ENCODE measurements at regions not wholly inside any gene's neighbourhood (a gene's known extent, or its start where the extent isn't known, plus 50 kb on each side); places are given as distances from the start of the nearest gene placed in this dataset.
"Not testable (repeated sequence)": the region's sequence is repeated elsewhere in the genome, so short reads cannot be mapped to it uniquely, and the experiment has no call there.

- no peak for DNase-seq
Observed at GRCh38 chr3:158882445-158882844, 80.6 kb downstream of the MFSD1 start.

DNA sequence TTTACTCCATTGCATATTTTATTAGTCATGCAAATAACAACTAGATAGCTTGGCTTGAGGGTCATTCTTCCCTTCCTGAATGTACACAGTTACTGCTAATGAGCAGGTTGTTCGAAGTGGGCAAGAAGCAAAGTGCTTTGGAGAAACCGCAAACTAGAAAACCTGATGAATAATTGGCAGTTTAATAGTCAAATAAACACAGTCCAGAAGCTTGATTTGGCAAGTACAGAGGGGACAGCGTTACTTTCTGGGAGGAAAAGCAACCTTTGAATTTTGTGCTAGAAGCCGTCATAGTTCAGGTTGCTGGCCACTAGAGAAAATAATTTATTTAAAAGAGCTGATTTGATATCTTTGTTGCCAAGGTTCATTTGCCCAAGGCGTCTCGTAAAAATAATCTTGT lies 94.9 kb downstream of the MFSD1 start:
- DNase-seq: no peak

DNA sequence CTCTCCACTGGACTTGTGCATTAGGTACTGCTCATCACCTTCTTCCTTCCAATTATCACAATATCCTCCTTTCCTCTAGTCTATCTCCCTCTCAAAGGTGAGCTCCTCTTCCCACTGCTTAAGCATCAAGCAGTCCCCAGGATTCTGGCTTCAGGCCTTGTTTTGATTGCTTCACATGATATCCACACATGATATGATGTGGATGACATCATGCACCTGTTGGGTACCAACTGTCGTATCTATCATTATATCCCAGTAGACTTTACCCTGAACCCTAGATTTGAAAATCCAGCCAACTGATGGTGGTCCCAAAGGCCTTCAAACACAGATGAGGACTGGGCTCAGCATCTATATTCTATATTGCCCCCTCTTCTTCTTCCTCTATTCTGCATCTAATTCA lies 104.9 kb downstream of the MFSD1 start:
- DNase-seq: no peak

GRCh38 chr3:158908187-158908734 lies 106.4 kb downstream of the MFSD1 start:
- DNase-seq: no peak

- DNase-seq: no peak
Observed at GRCh38 chr3:158909870-158910269, 108.0 kb downstream of the MFSD1 start.

- DNase-seq: no peak
Observed at GRCh38 chr3:158911586-158911985, 109.7 kb downstream of the MFSD1 start.

DNA sequence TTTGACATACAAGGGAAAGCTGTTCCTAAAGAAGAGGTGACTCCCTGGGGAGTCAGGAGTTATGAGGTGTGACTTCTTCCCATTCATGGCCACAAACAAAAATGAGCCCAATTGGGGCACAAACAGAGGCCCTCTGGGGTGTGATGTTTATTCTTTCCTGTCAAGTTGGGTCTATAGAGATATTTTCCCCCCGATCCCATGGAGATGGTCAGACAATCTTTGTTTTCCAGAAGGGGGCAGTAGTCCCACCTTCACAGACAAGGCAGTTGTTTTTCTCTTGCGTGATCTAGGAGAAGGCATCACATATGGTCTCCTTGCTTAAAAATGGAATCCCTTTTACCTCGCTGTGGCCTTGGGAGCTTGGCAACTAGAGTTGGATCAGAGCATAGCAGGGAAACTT lies 110.3 kb downstream of the MFSD1 start:
- no peak for DNase-seq

GRCh38 chr3:158912621-158913020 lies 110.8 kb downstream of the MFSD1 start:
- DNase-seq: no peak

GRCh38 chr3:158916111-158916510 lies 114.3 kb downstream of the MFSD1 start:
- no peak for DNase-seq

GRCh38 chr3:158918008-158918407 lies 116.2 kb downstream of the MFSD1 start:
- DNase-seq: no peak

GRCh38 chr3:158918451-158918850 lies 116.6 kb downstream of the MFSD1 start:
- DNase-seq: no peak

- no peak for DNase-seq
Observed at GRCh38 chr3:158920371-158920770, 118.5 kb downstream of the MFSD1 start.

GRCh38 chr3:158925021-158925420 lies 123.2 kb downstream of the MFSD1 start:
- no peak for DNase-seq

DNA sequence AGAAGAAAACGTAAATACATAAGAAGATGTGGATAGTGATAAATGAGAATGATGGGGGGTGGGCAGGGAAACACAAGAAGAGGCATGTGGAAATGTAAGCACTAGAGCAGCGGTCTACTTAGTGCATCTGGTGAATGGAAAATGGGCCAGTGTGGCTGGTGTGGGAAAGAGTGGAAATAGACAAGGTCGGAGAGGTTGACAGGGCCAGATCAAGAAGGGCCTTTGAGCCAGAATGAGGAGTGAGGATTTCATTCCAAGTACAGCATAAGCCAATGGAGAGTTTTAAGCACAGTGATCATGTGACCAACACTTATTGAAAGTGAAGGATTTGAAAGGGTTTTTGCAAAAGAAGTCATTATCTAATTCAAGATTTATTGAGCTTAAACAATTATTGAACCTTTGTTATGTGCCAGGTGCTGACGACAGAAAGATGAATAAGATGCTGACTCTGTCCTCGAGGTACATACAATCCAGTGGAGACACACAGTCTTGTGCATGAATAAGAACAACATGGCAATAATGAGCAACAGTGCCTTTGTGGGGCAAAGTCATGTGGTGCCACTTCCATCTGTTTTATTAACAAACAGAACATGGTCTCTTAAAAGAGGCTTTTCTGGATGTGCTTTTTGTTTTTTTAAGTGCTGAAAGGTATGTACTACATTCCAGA lies 124.1 kb downstream of the MFSD1 start:
- no peak for DNase-seq

GRCh38 chr3:158935846-158936245 lies 134.0 kb downstream of the MFSD1 start:
- no peak for DNase-seq

- DNase-seq: no peak
Observed at GRCh38 chr3:158936530-158937113, 134.8 kb downstream of the MFSD1 start.

DNA sequence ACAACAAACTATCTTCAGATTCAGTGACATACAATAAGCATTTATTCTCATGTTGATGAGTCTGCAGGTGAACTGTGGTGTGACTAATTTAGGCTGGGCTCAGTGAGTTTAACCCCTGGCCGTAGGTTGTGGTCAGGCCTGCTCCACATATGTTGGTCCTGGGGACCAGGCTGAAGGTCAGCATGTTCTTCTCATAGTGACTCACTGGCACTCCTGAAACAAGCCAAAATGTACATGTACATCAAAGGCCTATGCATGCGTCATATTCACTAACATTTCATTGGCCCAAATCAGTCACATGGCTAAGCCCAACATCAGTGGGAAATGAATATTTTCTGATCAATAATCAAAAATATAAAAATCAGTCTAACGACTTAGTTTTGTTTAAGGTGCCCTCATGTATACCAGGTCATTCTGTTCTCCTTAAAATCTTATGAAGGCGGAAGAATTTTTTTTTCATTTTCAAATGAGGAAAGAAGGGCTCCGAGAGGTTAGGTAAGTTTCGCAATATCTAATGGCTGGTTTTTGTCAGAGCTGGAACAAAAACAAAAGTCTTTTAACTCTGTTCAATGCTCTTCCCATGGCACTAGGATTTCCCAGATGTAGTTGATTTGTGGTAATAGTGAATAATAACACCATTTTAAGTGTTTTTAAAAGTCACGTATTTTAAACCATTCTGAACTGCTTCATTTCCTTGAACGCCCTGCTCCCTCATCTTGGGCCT lies 148.5 kb downstream of the MFSD1 start:
- no peak for DNase-seq

GRCh38 chr3:158953131-158953530 lies 151.3 kb downstream of the MFSD1 start:
- no peak for DNase-seq

DNA sequence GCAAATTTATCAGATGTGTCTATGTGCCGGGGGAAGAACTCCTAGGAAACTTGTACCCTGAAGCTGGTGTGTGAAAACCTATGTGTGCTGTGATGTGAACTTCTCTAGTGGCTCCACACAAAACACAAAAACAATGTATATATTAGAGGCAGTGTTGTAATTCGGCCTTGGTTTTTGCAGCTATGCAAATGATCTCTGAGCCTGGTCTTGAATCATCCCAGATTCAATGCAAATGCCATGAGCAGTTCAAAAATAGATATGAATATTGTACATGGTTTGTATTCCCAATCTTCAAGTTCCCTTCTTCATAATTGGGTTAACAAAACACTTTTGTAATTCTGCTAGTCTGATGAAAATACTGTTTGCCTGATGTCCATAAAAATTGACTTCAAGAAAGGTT lies 152.6 kb downstream of the MFSD1 start:
- no peak for DNase-seq

DNA sequence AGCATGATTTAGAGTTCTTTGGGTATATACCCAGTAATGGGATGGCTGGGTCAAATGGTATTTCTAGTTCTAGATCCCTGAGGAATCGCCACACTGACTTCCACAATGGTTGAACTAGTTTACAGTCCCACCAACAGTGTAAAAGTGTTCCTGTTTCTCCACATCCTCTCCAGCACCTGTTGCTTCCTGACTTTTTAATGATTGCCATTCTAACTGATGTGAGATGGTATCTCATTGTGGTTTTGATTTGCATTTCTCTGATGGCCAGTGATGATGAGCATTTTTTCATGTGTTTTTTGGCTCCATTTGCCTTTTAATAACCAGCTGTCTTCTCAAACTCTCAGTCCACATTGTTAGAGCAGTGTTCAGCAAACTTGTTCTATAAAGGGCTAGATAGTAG lies 155.9 kb downstream of the MFSD1 start:
- DNase-seq: not testable (repeated sequence)

- DNase-seq: no peak
Observed at GRCh38 chr3:158958873-158959272, 157.0 kb downstream of the MFSD1 start.

- no peak for DNase-seq
Observed at GRCh38 chr3:158961471-158961870, 159.6 kb downstream of the MFSD1 start.

DNA sequence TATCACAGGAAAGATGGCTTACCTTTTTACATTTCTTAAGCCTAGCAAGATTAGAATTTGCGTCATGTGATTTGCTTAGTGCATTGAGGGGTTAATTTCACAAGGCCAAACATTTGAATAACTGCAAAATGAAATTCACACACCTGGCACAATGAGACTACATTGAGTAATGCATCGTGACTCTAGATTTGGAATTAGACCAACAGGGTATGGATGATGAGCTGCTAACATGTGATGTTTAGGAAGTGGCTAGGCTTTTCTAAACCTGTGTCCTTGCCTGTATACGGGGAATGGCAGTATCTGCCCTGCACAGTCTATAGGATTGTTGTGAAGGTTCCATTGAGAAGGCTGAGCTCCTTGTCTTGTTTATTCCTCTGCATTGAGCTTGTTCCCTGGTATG lies 160.1 kb downstream of the MFSD1 start:
- no peak for DNase-seq

- DNase-seq: no peak
Observed at GRCh38 chr3:158970006-158970405, 168.2 kb downstream of the MFSD1 start.
